ENCODE measurements at regions not wholly inside any gene's neighbourhood (a gene's known extent, or its start where the extent isn't known, plus 50 kb on each side); places are given as distances from the start of the nearest gene placed in this dataset.

DNA sequence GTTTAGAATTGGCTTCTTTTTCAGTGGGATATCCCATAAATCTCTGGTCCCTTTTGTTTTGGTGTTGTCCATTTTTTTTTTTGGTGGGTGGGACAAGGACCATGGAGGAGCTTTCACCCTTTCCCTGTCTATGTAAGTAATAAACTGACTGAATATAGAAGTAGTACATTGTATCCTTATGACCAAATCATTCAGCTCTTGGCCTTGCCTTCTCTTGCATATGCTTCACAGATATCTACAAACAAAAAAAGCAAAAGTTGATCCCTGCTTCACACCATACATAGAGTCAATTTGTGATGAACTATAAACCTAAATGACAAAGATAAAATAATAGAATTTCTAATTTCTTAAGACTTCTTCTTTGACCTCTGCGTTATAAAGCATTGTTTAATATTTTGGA lies 59.8 kb downstream of the SIX1 start:
- Histone ChIP-seq H3K36me3 (ENCODE audit: insufficient read depth, low read length) (no peaks in the 10 kb centered on the region), H3K9ac (ENCODE audit: low read length) (no peak overlapping the region), H3K79me2 (ENCODE audit: insufficient read depth, low read length) (no peaks in the 10 kb centered on the region), H3K4me2 (ENCODE audit: low read length) (no peak overlapping the region), H4K20me1 (ENCODE audit: insufficient read depth, low read length) (no peaks in the 10 kb centered on the region), H3K27me3 (ENCODE audit: insufficient read depth, low read length) (no peaks in the 10 kb centered on the region), H3K4me3 (ENCODE audit: insufficient read depth, low read depth, low read length) (no peak overlapping the region), H3K27ac (ENCODE audit: low read depth, low read length) (no peak overlapping the region), H2AFZ (ENCODE audit: low read depth, low read length) (no peak overlapping the region), H3K9me3 (ENCODE audit: insufficient read depth, low read depth, low read length) (no peaks in the 10 kb centered on the region), H3K4me1 (ENCODE audit: insufficient read depth, low read length) (no peaks in the 10 kb centered on the region)
- DNase-seq (ENCODE audit: low read depth) (no peak), FAIRE-seq (no peak)
- Mint-ChIP-seq H3K4me1 (ENCODE audit: low read depth, unreplicated experiment) (peaks cover 7% of the 10 kb centered on the region), H3K27me3 (ENCODE audit: low read depth, unreplicated experiment) (peaks cover 1% of the 10 kb centered on the region), H3K9me3 (ENCODE audit: unreplicated experiment) (no peaks in the 10 kb centered on the region), H3K27ac (ENCODE audit: unreplicated experiment) (no peak overlapping the region), H3K36me3 (ENCODE audit: low read depth, unreplicated experiment) (no peaks in the 10 kb centered on the region), H3K4me3 (ENCODE audit: unreplicated experiment) (no peak overlapping the region)
- no peak for TF ChIP-seq EZH2 (IDR thresholded peaks at IDR 0.05; ENCODE audit: insufficient read depth, low read length)
- TF ChIP-seq, protein P1, sequence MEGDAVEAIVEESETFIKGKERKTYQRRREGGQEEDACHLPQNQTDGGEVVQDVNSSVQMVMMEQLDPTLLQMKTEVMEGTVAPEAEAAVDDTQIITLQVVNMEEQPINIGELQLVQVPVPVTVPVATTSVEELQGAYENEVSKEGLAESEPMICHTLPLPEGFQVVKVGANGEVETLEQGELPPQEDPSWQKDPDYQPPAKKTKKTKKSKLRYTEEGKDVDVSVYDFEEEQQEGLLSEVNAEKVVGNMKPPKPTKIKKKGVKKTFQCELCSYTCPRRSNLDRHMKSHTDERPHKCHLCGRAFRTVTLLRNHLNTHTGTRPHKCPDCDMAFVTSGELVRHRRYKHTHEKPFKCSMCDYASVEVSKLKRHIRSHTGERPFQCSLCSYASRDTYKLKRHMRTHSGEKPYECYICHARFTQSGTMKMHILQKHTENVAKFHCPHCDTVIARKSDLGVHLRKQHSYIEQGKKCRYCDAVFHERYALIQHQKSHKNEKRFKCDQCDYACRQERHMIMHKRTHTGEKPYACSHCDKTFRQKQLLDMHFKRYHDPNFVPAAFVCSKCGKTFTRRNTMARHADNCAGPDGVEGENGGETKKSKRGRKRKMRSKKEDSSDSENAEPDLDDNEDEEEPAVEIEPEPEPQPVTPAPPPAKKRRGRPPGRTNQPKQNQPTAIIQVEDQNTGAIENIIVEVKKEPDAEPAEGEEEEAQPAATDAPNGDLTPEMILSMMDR (IDR thresholded peaks at IDR 0.05; ENCODE audit: insufficient read depth, low read depth, low read length), result no peak

DNA sequence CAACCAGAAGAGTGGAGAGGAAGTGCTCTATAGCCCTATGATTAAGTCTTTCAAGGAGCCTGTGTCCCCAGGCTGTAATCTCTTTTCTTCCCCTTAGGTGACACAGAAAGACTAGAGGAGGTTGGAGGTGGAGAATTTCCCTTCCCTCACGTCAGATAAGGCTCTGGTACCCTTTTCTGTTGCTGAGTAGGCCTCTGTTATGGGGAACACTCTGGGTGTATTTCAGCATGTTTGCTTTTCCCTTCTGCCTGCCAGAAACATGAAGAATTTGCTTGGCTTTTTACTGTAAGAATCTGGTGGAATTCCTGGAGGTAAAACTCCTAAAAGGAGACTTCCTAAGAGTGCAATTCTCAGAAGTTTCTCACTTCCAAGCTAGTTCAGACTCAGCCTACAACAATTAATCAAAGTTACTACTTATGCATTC lies 58.3 kb downstream of the SIX1 start:
- TF ChIP-seq EZH2 (IDR thresholded peaks at IDR 0.05; ENCODE audit: insufficient read depth, low read length), result no peak
- TF ChIP-seq, protein P1 (IDR thresholded peaks at IDR 0.05; ENCODE audit: insufficient read depth, low read depth, low read length), result no peak
- H3K27ac ChIP-seq (ENCODE audit: low read depth, low read length), result no peak overlapping the region
- no peak overlapping the region for H3K4me3 ChIP-seq (ENCODE audit: insufficient read depth, low read depth, low read length)
- H3K4me1 Mint-ChIP-seq (ENCODE audit: low read depth, unreplicated experiment), result peaks cover 7% of the 10 kb centered on the region
- H3K9ac ChIP-seq (ENCODE audit: low read length), result no peak overlapping the region
- no peak overlapping the region for H3K4me2 ChIP-seq (ENCODE audit: low read length)
- H3K36me3 ChIP-seq (ENCODE audit: insufficient read depth, low read length), result no peaks in the 10 kb centered on the region
- DNase-seq (ENCODE audit: low read depth) (peak; percentile 64), FAIRE-seq (no peak)
- no peaks in the 10 kb centered on the region for H3K4me1 ChIP-seq (ENCODE audit: insufficient read depth, low read length)
- H2AFZ ChIP-seq (ENCODE audit: low read depth, low read length), result no peak overlapping the region
- H3K36me3 Mint-ChIP-seq (ENCODE audit: low read depth, unreplicated experiment), result no peaks in the 10 kb centered on the region
- no peak overlapping the region for H3K4me3 Mint-ChIP-seq (ENCODE audit: unreplicated experiment)
- no peaks in the 10 kb centered on the region for H3K27me3 ChIP-seq (ENCODE audit: insufficient read depth, low read length)
- no peaks in the 10 kb centered on the region for H3K79me2 ChIP-seq (ENCODE audit: insufficient read depth, low read length)
- H3K9me3 ChIP-seq (ENCODE audit: insufficient read depth, low read depth, low read length), result no peaks in the 10 kb centered on the region
- H3K9me3 Mint-ChIP-seq (ENCODE audit: unreplicated experiment), result no peaks in the 10 kb centered on the region
- H3K27ac Mint-ChIP-seq (ENCODE audit: unreplicated experiment), result no peak overlapping the region
- H4K20me1 ChIP-seq (ENCODE audit: insufficient read depth, low read length), result no peaks in the 10 kb centered on the region
- H3K27me3 Mint-ChIP-seq (ENCODE audit: low read depth, unreplicated experiment), result peaks cover 1% of the 10 kb centered on the region

Measured in astrocyte (in vitro differentiated cells and primary cell).